ENCODE measurements at regions not wholly inside any gene's neighbourhood (a gene's known extent, or its start where the extent isn't known, plus 50 kb on each side); places are given as distances from the start of the nearest gene placed in this dataset.
"Not testable (repeated sequence)": the region's sequence is repeated elsewhere in the genome, so short reads cannot be mapped to it uniquely, and the experiment has no call there.

DNA sequence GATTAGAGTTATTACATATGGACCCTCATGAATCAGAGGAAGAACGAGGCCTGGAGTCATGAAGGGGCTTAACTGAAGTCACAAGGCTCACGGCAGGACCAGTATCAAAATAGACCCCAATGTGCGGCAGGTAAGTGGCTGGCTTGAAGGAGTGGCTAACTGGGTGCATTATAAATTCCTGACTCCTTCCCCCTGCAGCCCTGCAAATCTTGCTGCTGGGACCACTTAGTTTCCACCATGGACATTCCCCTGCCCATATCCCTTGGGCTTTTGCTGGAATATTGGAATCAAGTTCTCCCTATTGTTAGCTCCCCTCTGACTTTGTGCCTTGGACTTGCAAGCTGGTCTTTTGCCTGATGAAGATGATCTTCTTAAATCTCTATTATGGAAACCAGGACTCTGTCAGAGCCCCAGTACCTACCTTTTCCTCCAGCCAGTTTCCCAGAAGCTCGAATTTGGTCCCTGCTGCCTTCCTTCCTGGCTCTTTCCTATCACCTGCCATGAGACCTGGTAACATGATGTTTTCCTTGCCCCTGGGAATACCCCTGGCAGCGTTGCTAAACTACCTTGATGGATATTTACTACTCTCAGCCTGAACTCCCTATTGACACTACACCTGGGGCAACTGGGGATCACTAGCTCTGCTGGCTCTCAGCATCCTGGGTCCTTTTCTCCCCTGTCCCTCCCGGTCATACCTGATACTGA lies 156.0 kb upstream of the JUN start:
- Histone ChIP-seq H3K4me1 (ENCODE audit: control insufficient read depth, insufficient read depth, low read length) (peaks cover 4% of the 10 kb centered on the region), H3K27me3 (ENCODE audit: control insufficient read depth, insufficient read depth, low read length) (no peaks in the 10 kb centered on the region), H3K36me3 (ENCODE audit: control insufficient read depth, insufficient read depth, low read length) (no peaks in the 10 kb centered on the region), H3K27ac (ENCODE audit: low read depth, low read length) (no peak overlapping the region), H3K4me3 (ENCODE audit: low read length) (no peak overlapping the region), H3K9ac (ENCODE audit: low read length) (no peak overlapping the region)

DNA sequence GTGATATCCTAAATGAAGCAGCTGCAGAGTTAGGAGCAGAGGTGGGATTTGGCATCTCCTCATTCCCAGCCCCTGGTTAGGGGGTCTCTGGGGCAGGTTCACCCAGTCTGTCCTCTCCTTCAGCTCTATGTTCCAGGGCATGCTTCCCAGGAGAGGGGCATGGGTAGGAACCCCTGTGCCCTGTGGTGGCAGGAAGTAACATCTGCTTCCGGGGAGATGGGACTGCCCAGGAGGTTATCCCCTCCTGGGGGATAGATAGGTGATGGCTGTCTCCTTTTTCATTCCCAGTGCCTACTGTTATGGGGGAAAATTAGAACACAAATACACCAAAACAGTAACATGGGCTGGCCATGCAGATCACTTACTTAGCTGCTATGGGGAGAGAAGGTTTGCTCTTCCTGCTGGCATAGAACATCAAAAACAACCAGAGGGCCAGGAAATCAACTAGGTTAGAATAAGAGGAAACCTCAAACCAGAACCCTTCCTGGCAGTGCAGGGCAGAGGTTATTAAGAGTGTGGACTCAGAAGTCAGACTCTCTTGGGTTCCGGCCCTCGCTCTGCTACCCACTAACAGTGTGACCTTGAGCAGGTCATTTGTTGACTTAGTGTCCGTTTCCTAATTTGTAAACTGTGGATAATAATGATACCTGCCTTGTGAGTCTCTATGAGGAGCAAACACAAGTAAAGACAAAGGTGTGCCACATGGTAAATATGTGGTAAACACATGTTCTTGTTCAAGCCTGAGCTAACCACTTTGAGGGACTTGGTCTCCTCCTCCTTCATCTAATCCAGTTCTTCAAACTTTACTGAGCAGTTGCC lies 157.8 kb upstream of the JUN start:
- H3K27ac ChIP-seq (ENCODE audit: low read depth, low read length) = no peak overlapping the region

DNA sequence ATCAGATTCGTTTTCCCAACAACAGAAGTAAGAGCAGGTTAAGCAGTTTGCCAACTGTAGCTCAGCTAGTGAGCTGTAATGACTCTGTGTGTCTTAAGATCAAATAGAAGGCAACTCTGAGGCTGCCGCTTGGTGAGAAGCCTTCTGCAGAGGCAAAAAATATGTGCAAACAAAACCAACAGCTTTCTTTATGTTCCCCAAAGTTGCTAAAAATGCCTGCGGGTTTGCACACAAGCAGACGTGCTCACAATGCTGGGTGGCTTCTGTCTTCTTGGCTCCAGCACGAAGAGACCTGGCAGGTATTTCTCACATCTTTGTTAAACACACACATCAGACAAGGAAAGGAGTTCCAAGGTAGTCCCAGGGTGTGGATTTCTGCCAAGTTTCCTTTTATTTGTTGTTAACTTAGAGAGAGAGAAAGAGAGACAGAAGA lies 158.9 kb upstream of the JUN start:
- H3K27ac ChIP-seq (ENCODE audit: low read depth, low read length) = no peak overlapping the region
- no peak overlapping the region for H3K4me3 ChIP-seq (ENCODE audit: low read length)
- H3K36me3 ChIP-seq (ENCODE audit: control insufficient read depth, insufficient read depth, low read length) = no peaks in the 10 kb centered on the region
- H3K4me1 ChIP-seq (ENCODE audit: control insufficient read depth, insufficient read depth, low read length) = peaks cover 4% of the 10 kb centered on the region
- no peak overlapping the region for H3K9ac ChIP-seq (ENCODE audit: low read length)
- H3K27me3 ChIP-seq (ENCODE audit: control insufficient read depth, insufficient read depth, low read length) = no peaks in the 10 kb centered on the region

More for the DNA sequence above, 157.8 kb upstream of the JUN start:
- H3K36me3 ChIP-seq (ENCODE audit: control insufficient read depth, insufficient read depth, low read length) = no peaks in the 10 kb centered on the region
- H3K4me3 ChIP-seq (ENCODE audit: low read length) = no peak overlapping the region
- no peaks in the 10 kb centered on the region for H3K27me3 ChIP-seq (ENCODE audit: control insufficient read depth, insufficient read depth, low read length)
- no peak overlapping the region for H3K9ac ChIP-seq (ENCODE audit: low read length)
- peaks cover 4% of the 10 kb centered on the region for H3K4me1 ChIP-seq (ENCODE audit: control insufficient read depth, insufficient read depth, low read length)

DNA sequence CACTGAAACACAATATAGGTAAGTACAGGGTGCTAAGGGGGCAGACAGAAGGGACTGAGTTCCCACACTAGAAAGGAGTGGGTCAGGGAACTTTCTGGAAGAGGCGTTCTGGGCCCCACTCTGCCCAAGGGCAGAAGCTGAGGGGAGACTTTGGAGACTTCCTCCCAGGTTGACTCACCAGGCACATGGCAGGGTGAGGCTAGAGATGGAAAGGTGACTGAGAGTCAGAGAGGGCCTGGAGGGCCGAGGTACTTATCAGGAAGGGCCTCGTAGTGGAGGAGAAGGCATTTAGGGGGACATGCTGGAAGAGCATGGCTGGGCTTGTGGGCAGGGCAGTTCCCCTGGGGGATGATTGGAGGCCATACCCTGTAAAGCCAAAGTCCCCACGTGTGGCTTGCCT lies 159.9 kb upstream of the JUN start:
- no peak overlapping the region for H3K9ac ChIP-seq (ENCODE audit: low read length)
- H3K36me3 ChIP-seq (ENCODE audit: control insufficient read depth, insufficient read depth, low read length) = no peaks in the 10 kb centered on the region
- H3K4me1 ChIP-seq (ENCODE audit: control insufficient read depth, insufficient read depth, low read length) = peaks cover 4% of the 10 kb centered on the region
- no peaks in the 10 kb centered on the region for H3K27me3 ChIP-seq (ENCODE audit: control insufficient read depth, insufficient read depth, low read length)
- H3K4me3 ChIP-seq (ENCODE audit: low read length) = no peak overlapping the region
- no peak overlapping the region for H3K27ac ChIP-seq (ENCODE audit: low read depth, low read length)

DNA sequence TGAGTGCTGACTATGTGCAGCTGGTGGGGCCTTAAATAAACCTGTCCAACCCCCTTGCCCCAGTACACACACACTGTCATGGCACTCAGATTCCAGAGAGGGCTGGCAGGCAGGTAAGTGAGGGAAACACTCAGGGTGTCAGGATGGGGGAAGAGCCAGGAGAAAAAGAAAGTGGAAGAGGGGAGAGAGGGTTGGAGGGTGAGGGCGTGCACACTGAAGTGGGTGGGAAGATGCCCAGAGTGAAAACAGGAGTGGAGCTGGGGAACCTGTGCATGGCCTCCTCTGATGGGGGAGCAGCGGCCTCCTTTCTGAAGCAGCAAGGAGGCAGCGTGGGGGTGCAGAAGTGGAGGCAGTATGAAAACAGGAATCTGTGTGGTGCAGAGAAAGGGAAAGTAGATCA lies 160.6 kb upstream of the JUN start:
- Histone ChIP-seq H3K9ac (ENCODE audit: low read length) (no peak overlapping the region), H3K4me1 (ENCODE audit: control insufficient read depth, insufficient read depth, low read length) (peaks cover 4% of the 10 kb centered on the region), H3K27me3 (ENCODE audit: control insufficient read depth, insufficient read depth, low read length) (no peaks in the 10 kb centered on the region), H3K27ac (ENCODE audit: low read depth, low read length) (no peak overlapping the region), H3K36me3 (ENCODE audit: control insufficient read depth, insufficient read depth, low read length) (no peaks in the 10 kb centered on the region), H3K4me3 (ENCODE audit: low read length) (no peak overlapping the region)

DNA sequence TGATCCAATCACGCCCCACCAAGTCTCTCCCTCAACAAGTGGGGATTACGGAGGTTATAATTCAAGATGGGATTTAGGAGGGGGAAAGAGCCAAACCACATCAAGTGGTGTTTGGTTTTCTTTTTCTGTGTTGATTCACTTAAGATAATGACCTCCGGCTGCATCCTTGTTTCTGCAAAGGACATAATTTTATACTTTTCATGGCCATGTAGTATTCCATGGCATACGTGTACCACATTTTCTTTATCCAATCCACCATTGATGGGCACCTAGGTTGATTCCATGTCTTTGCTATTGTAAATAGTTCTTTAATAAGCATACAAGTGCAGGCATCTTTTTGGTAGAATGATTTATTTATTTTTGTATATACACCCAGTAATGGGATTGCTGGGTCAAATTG lies 162.5 kb upstream of the JUN start:
- Histone ChIP-seq H3K4me3 (ENCODE audit: low read length) (no peak overlapping the region), H3K4me1 (ENCODE audit: control insufficient read depth, insufficient read depth, low read length) (peaks cover 4% of the 10 kb centered on the region), H3K27ac (ENCODE audit: low read depth, low read length) (no peak overlapping the region), H3K9ac (ENCODE audit: low read length) (no peak overlapping the region), H3K27me3 (ENCODE audit: control insufficient read depth, insufficient read depth, low read length) (no peaks in the 10 kb centered on the region), H3K36me3 (ENCODE audit: control insufficient read depth, insufficient read depth, low read length) (no peaks in the 10 kb centered on the region)

DNA sequence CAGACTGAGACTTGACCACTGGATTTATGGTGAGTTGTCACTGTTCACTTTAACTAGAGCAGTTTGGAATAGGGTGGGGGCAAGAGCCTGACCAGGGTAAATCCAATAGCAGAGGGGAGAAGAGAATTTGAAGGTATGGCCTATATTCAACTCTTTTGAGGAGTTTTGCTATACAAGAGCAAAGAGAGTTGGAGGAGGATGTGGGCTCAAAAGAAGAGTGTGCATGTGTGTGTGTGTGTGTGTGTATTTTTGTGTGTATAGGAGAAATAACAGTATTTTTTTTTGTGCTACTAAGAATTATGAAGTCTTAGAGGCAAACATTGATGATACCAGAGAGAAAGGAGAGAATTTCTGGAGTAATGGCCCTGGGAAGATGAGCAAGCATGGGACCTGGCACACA lies 164.8 kb upstream of the JUN start:
- Histone ChIP-seq H3K4me1 (ENCODE audit: control insufficient read depth, insufficient read depth, low read length) (no peaks in the 10 kb centered on the region), H3K9ac (ENCODE audit: low read length) (no peak overlapping the region)

DNA sequence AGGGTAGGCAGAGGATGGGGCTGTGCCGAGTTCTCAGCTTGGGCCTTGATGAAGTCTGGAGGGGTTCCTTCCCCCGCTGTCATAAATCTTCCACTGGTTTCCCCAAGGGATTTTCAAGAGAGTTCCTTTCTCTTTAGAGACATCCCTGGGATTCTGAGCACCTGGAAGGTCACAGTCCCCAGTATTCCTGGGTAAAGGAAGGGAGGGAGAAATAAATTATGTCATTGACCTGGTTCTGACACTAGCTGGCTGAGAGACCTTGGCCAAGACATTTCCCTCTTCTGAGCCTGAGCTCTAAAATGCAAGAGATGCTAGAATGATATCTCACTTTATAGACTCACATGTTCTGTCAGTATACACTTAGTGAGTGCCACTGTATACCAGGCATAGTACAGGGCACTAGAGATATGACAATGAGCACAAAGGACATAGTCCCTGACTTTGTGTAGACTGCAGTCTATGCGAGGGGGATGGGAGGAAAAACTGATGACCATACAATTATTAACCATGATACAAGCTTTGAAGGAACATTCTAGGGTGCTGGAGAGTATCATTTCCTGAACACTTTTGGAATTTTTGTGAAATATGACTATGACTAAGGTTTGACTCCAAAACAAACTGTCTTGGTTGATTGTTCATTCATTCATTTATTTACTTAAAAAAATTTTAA lies 165.8 kb upstream of the JUN start:
- no peak overlapping the region for H3K4me3 ChIP-seq (ENCODE audit: low read length)
- no peaks in the 10 kb centered on the region for H3K36me3 ChIP-seq (ENCODE audit: control insufficient read depth, insufficient read depth, low read length)
- no peak overlapping the region for H3K27ac ChIP-seq (ENCODE audit: low read depth, low read length)
- no peaks in the 10 kb centered on the region for H3K27me3 ChIP-seq (ENCODE audit: control insufficient read depth, insufficient read depth, low read length)
- H3K4me1 ChIP-seq (ENCODE audit: control insufficient read depth, insufficient read depth, low read length) = no peaks in the 10 kb centered on the region
- H3K9ac ChIP-seq (ENCODE audit: low read length) = no peak overlapping the region

More for the DNA sequence above, 164.8 kb upstream of the JUN start:
- Histone ChIP-seq H3K27ac (ENCODE audit: low read depth, low read length) (no peak overlapping the region), H3K4me3 (ENCODE audit: low read length) (no peak overlapping the region), H3K27me3 (ENCODE audit: control insufficient read depth, insufficient read depth, low read length) (no peaks in the 10 kb centered on the region), H3K36me3 (ENCODE audit: control insufficient read depth, insufficient read depth, low read length) (no peaks in the 10 kb centered on the region)

DNA sequence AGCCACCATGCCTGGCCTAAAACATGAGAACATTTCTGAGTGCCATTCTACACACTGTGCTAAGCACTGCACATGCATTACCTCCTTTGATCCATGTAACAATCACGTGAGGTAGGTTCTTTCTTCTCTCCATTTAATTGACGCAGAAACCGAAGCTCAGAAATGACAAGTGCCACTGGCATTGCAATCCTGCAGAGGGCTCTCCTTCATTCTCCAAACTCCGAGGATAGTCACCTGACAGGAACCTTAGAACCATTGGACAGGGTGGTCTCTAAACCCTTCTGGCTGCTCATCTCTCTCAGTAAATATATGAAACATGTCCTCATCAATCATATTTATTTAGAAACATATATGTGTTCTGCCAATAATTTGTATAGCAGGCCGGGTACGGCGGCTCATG lies 167.1 kb upstream of the JUN start:
- Histone ChIP-seq H3K4me1 (ENCODE audit: control insufficient read depth, insufficient read depth, low read length) (no peaks in the 10 kb centered on the region), H3K4me3 (ENCODE audit: low read length) (no peak overlapping the region), H3K27ac (ENCODE audit: low read depth, low read length) (no peak overlapping the region)

DNA sequence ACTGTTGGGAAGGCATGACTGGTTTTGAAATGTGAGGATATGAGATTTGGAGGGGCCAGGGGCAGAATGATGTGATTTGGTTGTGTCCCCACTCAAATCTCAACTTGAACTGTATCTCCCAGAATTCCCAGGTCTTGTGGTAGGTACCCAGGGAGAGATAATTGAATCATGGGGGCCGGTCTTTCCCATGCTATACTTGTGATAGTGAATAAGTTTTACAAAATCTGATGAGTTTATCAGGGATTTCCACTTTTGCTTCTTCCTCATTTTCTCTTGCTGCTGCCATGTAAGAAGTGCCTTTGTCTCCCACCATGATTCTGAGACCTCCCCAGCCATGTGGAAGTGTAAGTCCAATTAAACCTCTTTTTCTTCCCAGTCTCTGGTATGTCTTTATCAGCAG lies 170.1 kb upstream of the JUN start:
- not testable (repeated sequence) for H3K9ac ChIP-seq (ENCODE audit: low read length); H3K27me3 ChIP-seq (ENCODE audit: control insufficient read depth, insufficient read depth, low read length); H3K4me3 ChIP-seq (ENCODE audit: low read length); H3K4me1 ChIP-seq (ENCODE audit: control insufficient read depth, insufficient read depth, low read length); H3K36me3 ChIP-seq (ENCODE audit: control insufficient read depth, insufficient read depth, low read length); H3K27ac ChIP-seq (ENCODE audit: low read depth, low read length)

More for the DNA sequence above, 167.1 kb upstream of the JUN start:
- no peak overlapping the region for H3K9ac ChIP-seq (ENCODE audit: low read length)
- H3K27me3 ChIP-seq (ENCODE audit: control insufficient read depth, insufficient read depth, low read length) = no peaks in the 10 kb centered on the region
- no peaks in the 10 kb centered on the region for H3K36me3 ChIP-seq (ENCODE audit: control insufficient read depth, insufficient read depth, low read length)

DNA sequence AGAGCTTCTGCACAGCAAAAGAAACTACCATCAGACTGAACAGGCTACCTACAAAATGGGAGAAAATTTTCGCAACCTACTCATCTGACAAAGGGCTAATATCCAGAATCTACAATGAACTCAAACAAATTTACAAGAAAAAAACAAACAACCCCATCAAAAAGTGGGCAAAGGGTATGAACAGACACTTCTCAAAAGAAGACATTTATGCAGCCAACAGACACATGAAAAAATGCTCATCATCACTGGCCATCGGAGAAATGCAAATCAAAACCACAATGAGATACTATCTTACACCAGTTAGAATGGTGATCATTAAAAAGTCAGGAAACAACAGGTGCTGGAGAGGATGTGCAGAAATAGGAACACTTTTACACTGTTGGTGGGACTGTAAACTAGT lies 179.4 kb upstream of the JUN start:
- not testable (repeated sequence) for H3K36me3 ChIP-seq (ENCODE audit: control insufficient read depth, insufficient read depth, low read length); H3K4me1 ChIP-seq (ENCODE audit: control insufficient read depth, insufficient read depth, low read length); H3K27ac ChIP-seq (ENCODE audit: low read depth, low read length); H3K9ac ChIP-seq (ENCODE audit: low read length); H3K4me3 ChIP-seq (ENCODE audit: low read length); H3K27me3 ChIP-seq (ENCODE audit: control insufficient read depth, insufficient read depth, low read length)

DNA sequence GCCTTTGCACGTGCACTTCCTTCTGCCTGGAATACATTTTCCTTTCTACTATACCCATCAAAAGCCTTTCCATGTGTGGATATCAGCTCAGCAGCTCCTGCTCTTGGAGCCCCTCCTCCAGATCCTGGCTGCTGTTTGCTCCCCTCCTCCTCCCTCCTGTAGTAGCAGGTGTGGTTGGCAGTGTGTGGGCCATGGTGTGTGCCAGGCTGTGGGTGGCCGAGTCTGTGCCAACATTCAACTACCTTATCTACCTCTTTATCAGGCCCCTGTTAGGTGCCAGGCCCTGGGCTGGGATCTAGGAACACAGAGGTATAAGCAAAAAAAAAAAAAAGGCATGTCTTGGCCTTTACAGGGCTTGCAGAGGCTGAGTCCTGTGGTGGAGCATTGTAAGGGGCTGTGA lies 180.6 kb upstream of the JUN start:
- H3K9ac ChIP-seq (ENCODE audit: low read length) = no peak overlapping the region
- H3K36me3 ChIP-seq (ENCODE audit: control insufficient read depth, insufficient read depth, low read length) = no peaks in the 10 kb centered on the region
- peaks cover 9% of the 10 kb centered on the region for H3K4me1 ChIP-seq (ENCODE audit: control insufficient read depth, insufficient read depth, low read length)
- H3K4me3 ChIP-seq (ENCODE audit: low read length) = no peak overlapping the region
- H3K27ac ChIP-seq (ENCODE audit: low read depth, low read length) = no peak overlapping the region
- H3K27me3 ChIP-seq (ENCODE audit: control insufficient read depth, insufficient read depth, low read length) = no peaks in the 10 kb centered on the region
